AG04450 (cell line): ENCODE measurements at regions not wholly inside any gene's neighbourhood (a gene's known extent, or its start where the extent isn't known, plus 50 kb on each side); places are given as distances from the start of the nearest gene placed in this dataset.
A peak's percentile ranks its signal among the peaks of the same experiment; 100 is the strongest.

Experiments used
- CTCF ChIA-PET: fragments of 300-600, 350-600 bp; formaldehyde crosslinking; extraction: SDS; loops from one replicate; lab custom pipeline; 2022; ENCODE audit warnings: antibody characterized with exemption, inconsistent platforms; lab: Charles Lee
- POLR2A ChIA-PET: fragments of 350-600 bp; formaldehyde crosslinking; extraction: SDS; loops from one replicate; lab custom pipeline; 2021; ENCODE audit warnings: antibody characterized with exemption, inconsistent platforms; lab: Yijun Ruan, JAX
- DNase-seq: peaks from one replicate; pipeline ENCODE4 v3.0.0-alpha.2; 2011; ENCODE audit warnings: low read depth, low spot score
- H3K27ac ChIP-seq: one replicate; pipeline ENCODE4 v1.5.1; 2012; ENCODE audit warnings: low read depth, low read length, control low read depth
- H3K27me3 ChIP-seq: one replicate; pipeline ENCODE4 v1.6.0; 2012; ENCODE audit warnings: low read length; ENCODE audit not compliant: control insufficient read depth, insufficient read depth
- H3K4me3 ChIP-seq: 2 replicates; pipeline ENCODE4 v1.5.1; 2011; ENCODE audit warnings: mild to moderate bottlenecking, low read depth, low read length, control low read depth
- H3K9me3 ChIP-seq: 2 replicates; pipeline ENCODE4 v1.5.1; 2012; ENCODE audit warnings: low read length; ENCODE audit not compliant: control insufficient read depth, insufficient read depth
- TF ChIP-seq, protein P1 (sequence below): IDR thresholded peaks from 2 replicates; pipeline ENCODE4 v1.5.1; 2011; ENCODE audit warnings: low read depth, low read length, control low read depth, inconsistent platforms

DNA sequence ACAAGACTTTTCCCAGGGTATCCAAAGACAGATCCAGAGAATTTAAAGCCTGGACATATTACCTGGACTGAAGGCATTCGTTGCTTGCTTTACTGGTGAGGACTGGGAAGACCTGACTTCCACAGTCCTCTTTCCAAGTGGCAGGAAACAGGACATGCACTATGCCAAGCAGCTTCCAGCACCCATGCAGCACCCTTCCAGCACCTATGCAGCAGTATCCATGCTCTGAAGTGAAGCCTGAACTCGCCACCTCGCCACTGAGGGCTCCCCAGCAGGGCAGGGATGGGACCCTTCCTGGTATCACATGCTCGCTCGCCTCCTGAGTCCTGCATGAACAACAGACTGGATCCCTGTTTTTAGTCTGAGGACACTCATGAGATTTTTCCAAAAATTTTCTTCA is 189.9 kb upstream of the KLF14 start:
- H3K9me3 ChIP-seq, result no peaks in the 10 kb centered on the region; the same call in 1 of the 2 replicates
- ChIA-PET CTCF (interaction anchor here (2.0 kb wide), 1 partner anchor 116 kb away, joined by 6 read pairs; no protein-coding TSS in a partner anchor), POLR2A (interaction anchor here (0.6 kb wide), 2 partner anchors 15 to 23 kb away, joined by 3 read pairs; no protein-coding TSS in a partner anchor)
- H3K27me3 ChIP-seq, result no peaks in the 10 kb centered on the region
- no peak overlapping the region for H3K27ac ChIP-seq
- no peak for DNase-seq
- H3K4me3 ChIP-seq, result no peak overlapping the region
- TF ChIP-seq, protein P1, sequence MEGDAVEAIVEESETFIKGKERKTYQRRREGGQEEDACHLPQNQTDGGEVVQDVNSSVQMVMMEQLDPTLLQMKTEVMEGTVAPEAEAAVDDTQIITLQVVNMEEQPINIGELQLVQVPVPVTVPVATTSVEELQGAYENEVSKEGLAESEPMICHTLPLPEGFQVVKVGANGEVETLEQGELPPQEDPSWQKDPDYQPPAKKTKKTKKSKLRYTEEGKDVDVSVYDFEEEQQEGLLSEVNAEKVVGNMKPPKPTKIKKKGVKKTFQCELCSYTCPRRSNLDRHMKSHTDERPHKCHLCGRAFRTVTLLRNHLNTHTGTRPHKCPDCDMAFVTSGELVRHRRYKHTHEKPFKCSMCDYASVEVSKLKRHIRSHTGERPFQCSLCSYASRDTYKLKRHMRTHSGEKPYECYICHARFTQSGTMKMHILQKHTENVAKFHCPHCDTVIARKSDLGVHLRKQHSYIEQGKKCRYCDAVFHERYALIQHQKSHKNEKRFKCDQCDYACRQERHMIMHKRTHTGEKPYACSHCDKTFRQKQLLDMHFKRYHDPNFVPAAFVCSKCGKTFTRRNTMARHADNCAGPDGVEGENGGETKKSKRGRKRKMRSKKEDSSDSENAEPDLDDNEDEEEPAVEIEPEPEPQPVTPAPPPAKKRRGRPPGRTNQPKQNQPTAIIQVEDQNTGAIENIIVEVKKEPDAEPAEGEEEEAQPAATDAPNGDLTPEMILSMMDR, result no peak

- ChIA-PET POLR2A (interaction anchor here (0.6 kb wide), 1 partner anchor 26 kb away, joined by 3 read pairs; no protein-coding TSS in a partner anchor), CTCF (interaction anchor here (1.2 kb wide), 1 partner anchor 29 kb away, joined by 4 read pairs; no protein-coding TSS in a partner anchor)
- TF ChIP-seq, protein P1, result no peak
- Histone ChIP-seq H3K27me3 (no peaks in the 10 kb centered on the region), H3K9me3 (no peaks in the 10 kb centered on the region; the same call in 1 of the 2 replicates), H3K27ac (peak overlapping the region; percentile 72), H3K4me3 (no peak overlapping the region)
- DNase-seq, result no peak
Observed at GRCh38 chr7:130925136-130925794, 191.3 kb upstream of the KLF14 start.

DNA sequence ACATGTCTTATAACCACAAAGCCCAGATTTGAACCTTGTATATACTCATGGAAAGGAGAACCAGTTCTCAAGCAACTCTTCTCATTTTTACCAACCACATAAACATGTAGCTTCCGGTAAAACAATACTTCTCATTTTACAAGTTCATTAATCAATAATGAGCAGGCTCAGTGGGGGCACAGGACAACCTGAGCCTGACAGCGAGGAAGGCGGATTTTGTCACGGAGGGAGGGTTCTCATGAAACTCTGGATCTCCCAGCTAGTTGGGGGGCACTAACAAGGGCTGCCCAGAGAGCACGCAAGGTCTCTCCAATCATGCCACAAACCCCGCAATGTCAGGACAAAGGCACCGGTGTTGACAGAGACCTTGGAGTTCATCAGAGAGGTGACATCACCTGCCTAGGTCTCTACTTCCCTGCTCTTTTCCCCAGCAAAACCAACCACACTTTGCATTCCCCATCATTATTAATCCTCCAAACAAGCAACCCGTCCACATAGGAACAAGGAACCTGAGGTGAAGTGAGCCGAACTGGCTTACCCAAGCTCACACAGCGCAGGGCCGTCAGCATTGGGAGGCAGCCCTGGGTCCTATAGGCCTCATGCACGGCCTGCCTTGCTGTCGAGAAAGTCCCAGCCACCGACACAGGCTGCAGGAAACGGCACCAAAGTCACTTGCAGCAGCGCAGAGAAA is 192.1 kb upstream of the KLF14 start:
- POLR2A ChIA-PET, result no interaction called here

GRCh38 chr7:130927062-130927461 is 193.1 kb upstream of the KLF14 start:
- ChIA-PET CTCF (interaction anchor here (0.6 to 0.7 kb wide), 2 partner anchors 52 to 64 kb away, joined by 5 to 7 read pairs; no protein-coding TSS in a partner anchor), POLR2A (no interaction called here)
- TF ChIP-seq, protein P1, result no peak
- Histone ChIP-seq H3K27me3 (no peaks in the 10 kb centered on the region), H3K9me3 (no peaks in the 10 kb centered on the region; the same call in 1 of the 2 replicates), H3K27ac (no peak overlapping the region), H3K4me3 (no peak overlapping the region)
- DNase-seq, result no peak

More for the DNA sequence above, 192.1 kb upstream of the KLF14 start:
- H3K4me3 ChIP-seq, result no peak overlapping the region
- no peak overlapping the region for H3K27ac ChIP-seq
- no peaks in the 10 kb centered on the region; the same call in 1 of the 2 replicates for H3K9me3 ChIP-seq
- CTCF ChIA-PET, result interaction anchor here (0.6 to 1.2 kb wide), 4 partner anchors 29 to 130 kb away, joined by 3 to 7 read pairs (median 4); no protein-coding TSS in a partner anchor
- TF ChIP-seq, protein P1, result no peak
- H3K27me3 ChIP-seq, result no peaks in the 10 kb centered on the region
- DNase-seq, result no peak
